Tibial artery (tissue), 4 donors: ENCODE measurements at regions not wholly inside any gene's neighbourhood (a gene's known extent, or its start where the extent isn't known, plus 50 kb on each side); places are given as distances from the start of the nearest gene placed in this dataset.
"Not testable (repeated sequence)": the region's sequence is repeated elsewhere in the genome, so short reads cannot be mapped to it uniquely, and the experiment has no call there.

Experiments used
- DNase-seq, 2 donors: peaks; one replicate each; pipeline ENCODE4 v3.0.0-alpha.2; 2019
- H3K27ac ChIP-seq, 2 donors: fragments of 200-600 bp; sonication (generic) in 1 of 2; 1 replicate in 1 of 2; 2 replicates in 1 of 2; pipeline ENCODE4 v1.5.1; 2018 to 2019; ENCODE audit warnings: mild to moderate bottlenecking in 1 of 2
- H3K27me3 ChIP-seq, 2 donors: fragments of 200-600 bp; sonication (generic) in 1 of 2; one replicate each; pipeline versions ENCODE4 v1.5.1 to v1.6.0; 2016 to 2019
- H3K36me3 ChIP-seq, 3 donors: fragments of 200-600 bp; sonication (generic) in 2 of 3; one replicate each; pipeline ENCODE4 v1.5.1; 2016 to 2019; ENCODE audit warnings: mild to moderate bottlenecking in 2 of 3
- H3K4me1 ChIP-seq, 4 donors: fragments of 200-600 bp; sonication (generic) in 2 of 4; 1 replicate in 3 of 4; 2 replicates in 1 of 4; pipeline ENCODE4 v1.5.1; 2016 to 2019
- H3K4me3 ChIP-seq, 2 donors: fragments of 200-600 bp; sonication (generic) in 1 of 2; 1 replicate in 1 of 2; 2 replicates in 1 of 2; pipeline ENCODE4 v1.5.1; 2018 to 2019; ENCODE audit warnings: mild to moderate bottlenecking in 2 of 2
- H3K9me3 ChIP-seq, 3 donors: fragments of 200-600 bp; sonication (generic) in 1 of 3; one replicate each; pipeline ENCODE4 v1.5.1; 2016 to 2019
- intact Hi-C: fragments of 100-400 bp; cut with DNase I; formaldehyde crosslinking; loops from one replicate; pipeline ENCODE4 v1.15.0; 2023; ENCODE audit warnings: low total_unique reads
- TF ChIP-seq, protein P1 (sequence below), 2 experiments: fragments of 200-600 bp in 1 of 2; fragments of 450-650 bp in 1 of 2; IDR thresholded peaks; one replicate each; pipeline ENCODE4 v1.5.1; 2017 to 2019; ENCODE audit warnings: antibody characterized with exemption in 2 of 2, mild to moderate bottlenecking in 1 of 2, moderate library complexity in 1 of 2

GRCh38 chr2:870426-870825, 80.2 kb upstream of the SNTG2 start:
- TF ChIP-seq, protein P1, sequence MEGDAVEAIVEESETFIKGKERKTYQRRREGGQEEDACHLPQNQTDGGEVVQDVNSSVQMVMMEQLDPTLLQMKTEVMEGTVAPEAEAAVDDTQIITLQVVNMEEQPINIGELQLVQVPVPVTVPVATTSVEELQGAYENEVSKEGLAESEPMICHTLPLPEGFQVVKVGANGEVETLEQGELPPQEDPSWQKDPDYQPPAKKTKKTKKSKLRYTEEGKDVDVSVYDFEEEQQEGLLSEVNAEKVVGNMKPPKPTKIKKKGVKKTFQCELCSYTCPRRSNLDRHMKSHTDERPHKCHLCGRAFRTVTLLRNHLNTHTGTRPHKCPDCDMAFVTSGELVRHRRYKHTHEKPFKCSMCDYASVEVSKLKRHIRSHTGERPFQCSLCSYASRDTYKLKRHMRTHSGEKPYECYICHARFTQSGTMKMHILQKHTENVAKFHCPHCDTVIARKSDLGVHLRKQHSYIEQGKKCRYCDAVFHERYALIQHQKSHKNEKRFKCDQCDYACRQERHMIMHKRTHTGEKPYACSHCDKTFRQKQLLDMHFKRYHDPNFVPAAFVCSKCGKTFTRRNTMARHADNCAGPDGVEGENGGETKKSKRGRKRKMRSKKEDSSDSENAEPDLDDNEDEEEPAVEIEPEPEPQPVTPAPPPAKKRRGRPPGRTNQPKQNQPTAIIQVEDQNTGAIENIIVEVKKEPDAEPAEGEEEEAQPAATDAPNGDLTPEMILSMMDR (IDR thresholded peaks at IDR 0.05) = no peak
- DNase-seq = peak in 1 of 2 donors; percentile 28
- Histone ChIP-seq H3K27me3 (peaks cover 0 to 39% of the 10 kb centered on the region in 2 donors), H3K9me3 (no peaks in the 10 kb centered on the region), H3K4me1 (no peaks in the 10 kb centered on the region), H3K4me3 (no peak overlapping the region), H3K36me3 (no peaks in the 10 kb centered on the region), H3K27ac (no peak overlapping the region)
- intact Hi-C loops = no loop called here

DNA sequence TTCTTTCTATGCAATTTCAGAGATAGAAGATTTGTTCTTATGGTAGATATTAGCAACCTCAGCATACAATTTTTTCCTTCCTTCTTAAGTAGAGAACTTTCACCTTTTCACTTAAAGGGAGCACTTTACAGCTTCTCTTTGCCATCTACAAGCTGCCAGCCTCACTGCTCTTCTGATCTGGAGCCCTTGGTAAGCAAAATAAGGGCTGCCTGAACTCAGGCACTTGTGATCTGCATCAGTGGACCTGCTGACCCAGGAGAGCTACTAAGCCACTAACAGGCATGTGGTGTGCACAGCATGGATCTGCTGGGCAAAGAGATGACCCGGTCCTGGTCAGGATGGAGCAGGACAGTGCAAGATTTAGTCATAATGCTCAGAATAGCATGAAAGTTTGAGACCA, 80.8 kb upstream of the SNTG2 start:
- DNase-seq = no peak
- no peaks in the 10 kb centered on the region for H3K4me1 ChIP-seq
- peaks cover 0 to 36% of the 10 kb centered on the region in 2 donors for H3K27me3 ChIP-seq
- no peak overlapping the region for H3K4me3 ChIP-seq
- no peaks in the 10 kb centered on the region for H3K36me3 ChIP-seq
- H3K27ac ChIP-seq = no peak overlapping the region
- H3K9me3 ChIP-seq = no peaks in the 10 kb centered on the region
- intact Hi-C loops = no loop called here
- TF ChIP-seq, protein P1 (IDR thresholded peaks at IDR 0.05) = no peak

DNA sequence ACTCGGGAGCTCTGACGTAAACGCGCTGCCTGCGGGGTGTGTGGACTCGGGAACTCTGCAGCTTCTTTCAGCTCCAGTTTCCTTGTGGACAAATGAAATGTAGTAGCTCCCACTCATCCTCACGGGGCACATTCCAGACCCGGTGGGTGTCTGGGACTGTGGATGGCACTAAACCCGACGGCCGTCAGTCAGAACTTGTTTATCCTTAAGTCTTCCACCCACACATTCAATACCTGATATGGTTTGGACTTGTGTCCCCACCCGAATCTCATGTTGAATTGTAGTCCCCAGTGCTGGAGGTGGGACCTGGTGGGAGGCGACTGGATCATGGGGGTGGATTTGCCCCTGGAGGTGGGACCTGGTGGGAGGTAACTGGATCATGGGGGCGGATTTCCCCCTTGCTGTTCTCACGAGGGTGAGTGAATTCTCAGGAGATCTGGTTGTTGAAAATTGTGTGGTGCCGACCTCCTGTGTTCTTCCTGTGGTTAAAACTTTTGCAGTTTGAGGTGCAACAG, 81.2 kb upstream of the SNTG2 start:
- Histone ChIP-seq H3K4me1 (no peaks in the 10 kb centered on the region), H3K27me3 (peaks cover 0 to 40% of the 10 kb centered on the region in 2 donors), H3K36me3 (no peaks in the 10 kb centered on the region), H3K27ac (no peak overlapping the region), H3K4me3 (no peak overlapping the region), H3K9me3 (no peaks in the 10 kb centered on the region)
- TF ChIP-seq, protein P1 (IDR thresholded peaks at IDR 0.05) = no peak
- intact Hi-C loops = no loop called here
- DNase-seq = peak in 1 of 2 donors; percentile 23

- H3K27me3 ChIP-seq = peaks cover 0 to 43% of the 10 kb centered on the region in 2 donors
- H3K27ac ChIP-seq, intact Hi-C loops, H3K4me3 ChIP-seq, DNase-seq, H3K36me3 ChIP-seq, H3K9me3 ChIP-seq, H3K4me1 ChIP-seq: not testable (repeated sequence)
Observed at GRCh38 chr2:868857-869256, 81.8 kb upstream of the SNTG2 start.

DNA sequence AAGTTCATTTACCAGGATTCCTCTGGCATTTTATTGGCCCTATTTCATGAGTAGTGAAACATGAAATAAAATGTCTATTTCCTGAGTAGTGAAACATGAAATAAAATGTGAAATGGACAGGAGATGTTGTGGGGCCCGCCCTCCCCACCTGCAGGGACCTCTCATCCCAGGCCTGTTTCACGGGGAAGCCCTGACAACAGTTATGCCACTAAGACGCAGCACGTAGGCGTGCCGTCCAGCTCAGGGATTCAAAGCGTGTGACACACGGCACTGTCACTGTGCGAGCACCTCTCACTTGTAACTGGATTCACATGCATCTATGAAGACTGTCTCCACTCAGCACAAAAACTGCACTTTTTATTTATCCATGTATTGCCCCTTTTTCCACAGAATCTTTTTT, 83.4 kb upstream of the SNTG2 start:
- H3K4me1 ChIP-seq = no peaks in the 10 kb centered on the region
- no peak overlapping the region for H3K27ac ChIP-seq
- DNase-seq = no peak
- intact Hi-C loops = no loop called here
- peaks cover 0 to 55% of the 10 kb centered on the region in 2 donors for H3K27me3 ChIP-seq
- H3K36me3 ChIP-seq = no peaks in the 10 kb centered on the region
- H3K4me3 ChIP-seq = no peak overlapping the region
- TF ChIP-seq, protein P1 (IDR thresholded peaks at IDR 0.05) = no peak
- no peaks in the 10 kb centered on the region for H3K9me3 ChIP-seq

DNA sequence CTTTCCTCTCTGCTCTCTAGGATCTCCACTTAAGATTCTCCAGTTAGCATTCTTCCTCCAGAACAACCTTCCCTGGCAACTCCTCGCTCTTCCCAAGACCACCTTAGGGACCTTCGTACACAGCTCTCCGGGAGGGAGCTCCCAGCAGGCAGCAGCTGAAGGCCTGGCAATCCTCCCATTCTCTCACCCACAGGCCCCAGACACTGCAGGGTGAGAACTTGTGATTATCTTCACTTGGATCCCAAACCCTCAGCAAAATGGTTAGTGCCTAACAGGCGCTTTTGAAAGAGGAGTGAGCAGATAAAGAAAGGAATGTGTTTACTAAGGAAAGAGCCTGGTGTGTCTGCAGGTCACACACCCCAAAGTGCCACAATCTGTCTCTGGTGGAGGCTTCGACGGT, 83.8 kb upstream of the SNTG2 start:
- TF ChIP-seq, protein P1 (IDR thresholded peaks at IDR 0.05) = no peak
- intact Hi-C loops = no loop called here
- DNase-seq = no peak

More for the DNA sequence above, 83.8 kb upstream of the SNTG2 start:
- H3K4me1 ChIP-seq = no peaks in the 10 kb centered on the region
- no peak overlapping the region for H3K4me3 ChIP-seq
- no peaks in the 10 kb centered on the region for H3K9me3 ChIP-seq
- no peak overlapping the region for H3K27ac ChIP-seq
- peaks cover 0 to 59% of the 10 kb centered on the region in 2 donors for H3K27me3 ChIP-seq
- H3K36me3 ChIP-seq = no peaks in the 10 kb centered on the region
